HL-60/S4 treated with retinoic acid at 250 ng/mL for 4 days and 3 days (cell line): ENCODE measurements at regions not wholly inside any gene's neighbourhood (a gene's known extent, or its start where the extent isn't known, plus 50 kb on each side); places are given as distances from the start of the nearest gene placed in this dataset.
"Not testable (repeated sequence)": the region's sequence is repeated elsewhere in the genome, so short reads cannot be mapped to it uniquely, and the experiment has no call there.

ENCODE experiments used
- in situ Hi-C: fragments of 300-500 bp; cut with MboI; formaldehyde crosslinking; loops from 2 replicates; pipeline ENCODE4 v1.7.0; 2022; ENCODE audit warnings: low sequenced_read_pairs

GRCh38 chr13:60214213-60215055 is 50.7 kb upstream of the DIAPH3 start:
- in situ Hi-C loops, result no loop called here

DNA sequence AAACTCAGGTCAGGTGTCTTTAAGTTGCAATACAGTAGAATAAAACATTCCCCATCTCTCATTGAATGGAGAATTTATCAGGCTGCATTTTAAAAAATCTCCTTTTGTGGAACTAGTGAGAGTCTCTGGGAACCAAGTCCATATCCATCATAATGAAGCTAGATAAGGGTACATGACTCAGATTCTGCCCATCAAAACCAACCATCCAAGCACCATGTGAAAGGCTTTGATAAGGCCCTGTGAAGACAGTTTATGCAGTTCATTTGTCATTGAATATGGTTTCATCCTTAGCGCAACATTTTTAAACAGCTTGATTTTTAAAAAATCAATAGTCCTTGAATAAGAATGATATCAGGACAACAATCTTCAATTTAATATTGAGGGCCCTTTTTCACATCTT is 56.3 kb upstream of the DIAPH3 start:
- in situ Hi-C loops, result no loop called here

DNA sequence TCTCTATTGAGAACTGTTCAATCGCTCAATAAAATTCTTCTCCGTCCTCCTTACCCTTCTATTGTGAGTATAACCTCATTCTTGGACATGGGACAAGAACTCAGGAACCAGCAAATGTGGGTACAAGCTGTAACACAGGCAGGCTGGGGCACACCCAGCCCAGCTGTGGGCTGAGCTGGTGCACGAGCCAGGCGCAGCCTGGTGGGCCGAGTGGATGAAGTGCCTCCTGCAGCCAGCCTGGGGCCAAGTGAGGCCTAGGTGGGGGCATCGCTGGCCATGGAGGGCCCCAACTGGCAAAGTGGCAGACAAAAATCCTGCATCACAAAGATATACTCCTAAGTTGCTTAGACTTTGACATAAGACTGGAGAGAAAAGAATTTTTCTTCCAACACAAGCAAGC is 57.9 kb upstream of the DIAPH3 start:
- in situ Hi-C loops, result no loop called here

DNA sequence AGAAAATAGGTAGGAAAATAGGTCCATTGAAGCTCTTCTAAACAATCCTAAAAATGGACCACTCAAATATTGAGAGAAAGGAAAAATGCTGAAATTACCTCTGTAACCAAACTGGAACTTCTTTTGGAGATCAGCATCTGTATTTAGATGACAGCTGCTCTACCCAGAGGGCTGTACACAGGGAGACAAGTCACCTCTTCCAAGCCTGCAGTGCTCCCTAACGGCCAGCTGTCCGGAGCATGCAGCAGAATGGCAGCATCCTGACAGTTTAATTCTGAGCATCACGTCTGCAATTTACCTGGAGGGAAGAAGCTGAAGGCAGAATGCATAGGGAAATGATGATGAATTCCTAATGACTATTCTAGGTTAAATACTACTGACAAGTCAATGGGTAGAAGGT is 62.8 kb upstream of the DIAPH3 start:
- in situ Hi-C loops, result no loop called here

DNA sequence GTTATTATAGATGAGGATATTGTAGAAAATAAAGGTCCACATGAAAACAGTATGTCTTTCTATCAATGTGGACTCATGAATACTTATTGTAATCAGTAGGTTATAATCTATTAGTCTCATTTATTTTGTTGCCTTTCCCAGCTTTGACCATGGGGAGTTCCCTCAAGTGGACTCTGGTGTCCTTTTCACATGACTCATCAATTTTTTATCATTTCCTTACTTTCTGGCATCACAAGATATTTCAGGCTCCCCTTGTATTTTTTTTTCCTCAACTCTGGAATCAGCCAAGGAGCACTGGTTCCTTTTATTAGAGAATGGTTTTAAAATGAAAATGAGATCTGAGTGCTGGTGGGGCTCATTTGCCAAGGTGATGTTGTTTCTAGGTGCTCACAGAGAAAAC is 63.4 kb upstream of the DIAPH3 start:
- in situ Hi-C loops, result no loop called here

DNA sequence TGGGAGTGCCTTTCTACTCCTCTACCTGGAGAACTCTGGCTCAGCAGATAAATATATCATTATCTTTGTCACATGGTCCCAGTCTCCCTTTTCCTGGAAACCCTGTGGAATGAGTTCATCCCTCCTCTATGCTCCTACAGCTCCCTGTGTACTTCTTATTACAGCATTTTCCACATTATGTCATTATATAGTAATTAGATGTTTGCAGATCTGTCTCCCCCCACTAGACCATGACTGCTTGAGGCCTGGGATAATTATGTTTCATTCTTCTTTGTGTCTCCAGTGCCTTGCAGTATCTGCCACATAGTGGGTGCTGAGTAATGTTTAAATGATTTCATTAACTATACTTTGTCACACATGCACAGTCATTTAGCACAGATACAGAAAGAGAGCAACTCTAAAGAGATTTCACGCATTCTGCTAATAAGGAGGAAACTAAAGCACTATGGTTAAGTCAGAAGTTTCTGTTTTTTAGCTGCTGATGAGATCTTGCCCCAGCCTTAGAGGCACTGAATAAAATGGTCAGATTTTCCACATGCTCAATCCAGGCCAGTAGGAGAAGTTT is 66.1 kb upstream of the DIAPH3 start:
- in situ Hi-C loops, result no loop called here

DNA sequence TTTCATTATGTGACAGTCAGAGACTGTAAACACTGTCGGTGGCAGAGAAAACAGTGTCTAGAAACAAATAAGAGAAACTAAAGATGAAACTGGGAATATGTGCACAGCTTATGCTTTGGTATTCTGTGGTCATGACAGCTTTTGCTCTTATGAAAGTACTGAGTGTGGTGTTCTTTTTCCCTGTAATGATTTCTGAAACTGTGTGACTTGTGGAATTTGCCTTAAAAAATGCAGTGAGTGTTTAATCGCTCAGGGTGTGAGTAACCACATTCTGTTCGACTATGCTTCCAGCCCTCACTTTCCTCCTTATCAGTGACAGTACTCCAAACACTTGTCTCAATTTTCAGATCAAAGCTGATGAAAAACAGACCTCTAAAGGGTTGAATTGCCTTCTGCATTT is 66.9 kb upstream of the DIAPH3 start:
- in situ Hi-C loops, result no loop called here

GRCh38 chr13:60242043-60242595 is 78.4 kb upstream of the DIAPH3 start:
- in situ Hi-C loops, result no loop called here

- in situ Hi-C loops, result no loop called here
Observed at GRCh38 chr13:60244381-60244780, 80.7 kb upstream of the DIAPH3 start.

- in situ Hi-C loops, result not testable (repeated sequence)
Observed at GRCh38 chr13:60251419-60251818, 87.7 kb upstream of the DIAPH3 start.

GRCh38 chr13:60258349-60258748 is 94.6 kb upstream of the DIAPH3 start:
- in situ Hi-C loops, result no loop called here

GRCh38 chr13:60260440-60260839 is 96.7 kb upstream of the DIAPH3 start:
- in situ Hi-C loops, result no loop called here

GRCh38 chr13:60261432-60262351 is 98.0 kb upstream of the DIAPH3 start:
- in situ Hi-C loops, result no loop called here

GRCh38 chr13:60265566-60265965 is 101.8 kb upstream of the DIAPH3 start:
- in situ Hi-C loops, result no loop called here

DNA sequence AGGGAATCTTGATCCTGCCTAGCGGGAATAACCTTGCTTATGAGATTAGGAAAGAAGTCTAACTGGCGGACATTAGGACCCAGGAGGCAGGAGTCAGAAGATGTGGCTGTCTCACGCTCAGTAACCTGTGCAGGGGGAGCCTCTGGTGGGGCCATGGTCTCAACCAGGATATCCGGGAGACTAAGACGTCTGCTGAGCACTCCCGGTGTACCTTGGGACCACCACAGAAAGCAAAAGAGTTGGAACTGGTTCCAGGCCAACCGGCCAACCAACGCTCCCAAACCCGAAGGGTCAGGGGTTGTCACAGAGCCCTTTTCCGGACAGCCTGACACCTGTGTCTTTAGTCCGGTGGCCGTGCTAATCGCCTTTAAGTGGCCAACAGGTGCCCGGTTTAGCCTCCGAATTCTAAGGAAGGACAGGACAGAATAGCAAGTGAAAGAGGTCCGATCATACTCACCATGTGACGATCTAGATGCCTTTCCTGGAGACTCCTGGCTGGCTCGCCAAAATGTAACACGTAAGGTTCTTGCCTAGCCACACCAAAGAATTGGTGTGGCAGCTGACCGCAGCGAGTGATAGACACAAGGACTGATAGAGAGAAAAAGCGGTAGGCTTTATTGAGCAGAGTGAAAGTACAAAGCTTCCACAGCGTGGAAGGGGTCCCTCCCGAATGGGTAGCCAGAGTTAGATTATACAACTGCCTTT is 103.9 kb upstream of the DIAPH3 start:
- in situ Hi-C loops, result no loop called here

GRCh38 chr13:60268203-60268555 is 104.5 kb upstream of the DIAPH3 start:
- in situ Hi-C loops, result no loop called here

- in situ Hi-C loops, result no loop called here
Observed at GRCh38 chr13:60273971-60274527, 110.3 kb upstream of the DIAPH3 start.

GRCh38 chr13:60274655-60275054 is 110.9 kb upstream of the DIAPH3 start:
- in situ Hi-C loops, result no loop called here

DNA sequence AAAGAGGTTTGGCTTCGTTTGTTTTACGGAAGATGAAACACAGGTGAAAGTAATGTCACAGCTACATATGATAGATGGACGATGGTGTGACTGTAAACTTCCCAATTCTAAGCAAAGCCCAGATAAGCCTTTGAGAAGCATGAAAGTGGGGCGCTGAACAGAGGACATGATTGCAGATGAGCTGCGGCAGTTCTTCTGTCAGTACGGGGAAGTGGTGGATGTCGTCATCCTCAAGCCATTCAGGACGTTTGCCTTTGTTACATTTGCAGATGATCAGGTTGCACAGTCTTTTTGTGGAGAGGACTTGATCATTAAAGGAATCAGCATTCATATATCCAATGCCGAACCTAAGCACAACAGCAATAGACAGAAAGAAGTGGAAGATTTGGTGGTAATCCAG is 111.5 kb upstream of the DIAPH3 start:
- in situ Hi-C loops, result no loop called here

DNA sequence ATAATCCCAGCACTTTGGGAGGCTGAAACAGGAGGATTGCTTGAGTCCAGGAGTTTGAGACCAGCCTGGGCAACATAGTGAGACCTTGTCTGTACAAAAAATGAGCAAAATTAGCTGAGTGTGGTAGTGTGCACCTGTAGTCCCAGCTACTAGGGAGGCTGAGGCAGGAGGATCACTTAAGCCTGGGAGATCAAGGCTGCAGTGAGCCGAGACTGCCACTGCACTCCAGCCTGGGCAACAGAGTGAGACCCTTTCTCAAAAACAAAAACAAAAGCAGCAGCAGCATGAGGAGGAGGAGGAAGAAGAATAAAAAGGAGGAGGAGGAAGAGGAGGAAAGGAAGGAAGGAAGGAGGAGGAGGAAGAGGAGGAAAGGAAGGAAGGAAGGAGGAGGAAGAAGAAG is 116.5 kb upstream of the TDRD3 start:
- in situ Hi-C loops, result not testable (repeated sequence)
